ENCODE measurements at regions not wholly inside any gene's neighbourhood (a gene's known extent, or its start where the extent isn't known, plus 50 kb on each side); places are given as distances from the start of the nearest gene placed in this dataset.

- TF ChIP-seq, protein P1, sequence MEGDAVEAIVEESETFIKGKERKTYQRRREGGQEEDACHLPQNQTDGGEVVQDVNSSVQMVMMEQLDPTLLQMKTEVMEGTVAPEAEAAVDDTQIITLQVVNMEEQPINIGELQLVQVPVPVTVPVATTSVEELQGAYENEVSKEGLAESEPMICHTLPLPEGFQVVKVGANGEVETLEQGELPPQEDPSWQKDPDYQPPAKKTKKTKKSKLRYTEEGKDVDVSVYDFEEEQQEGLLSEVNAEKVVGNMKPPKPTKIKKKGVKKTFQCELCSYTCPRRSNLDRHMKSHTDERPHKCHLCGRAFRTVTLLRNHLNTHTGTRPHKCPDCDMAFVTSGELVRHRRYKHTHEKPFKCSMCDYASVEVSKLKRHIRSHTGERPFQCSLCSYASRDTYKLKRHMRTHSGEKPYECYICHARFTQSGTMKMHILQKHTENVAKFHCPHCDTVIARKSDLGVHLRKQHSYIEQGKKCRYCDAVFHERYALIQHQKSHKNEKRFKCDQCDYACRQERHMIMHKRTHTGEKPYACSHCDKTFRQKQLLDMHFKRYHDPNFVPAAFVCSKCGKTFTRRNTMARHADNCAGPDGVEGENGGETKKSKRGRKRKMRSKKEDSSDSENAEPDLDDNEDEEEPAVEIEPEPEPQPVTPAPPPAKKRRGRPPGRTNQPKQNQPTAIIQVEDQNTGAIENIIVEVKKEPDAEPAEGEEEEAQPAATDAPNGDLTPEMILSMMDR (IDR thresholded peaks at IDR 0.05), result no peak
- no peak for TF ChIP-seq EP300 (IDR thresholded peaks at IDR 0.05)
Observed at GRCh38 chr4:135510582-135510981, 1309.0 kb upstream of the PABPC4L start.
